Sigmoid colon (tissue), 6 donors: ENCODE measurements at regions not wholly inside any gene's neighbourhood (a gene's known extent, or its start where the extent isn't known, plus 50 kb on each side); places are given as distances from the start of the nearest gene placed in this dataset.

Source experiments
- DNase-seq: peaks from one replicate; pipeline ENCODE4 v3.0.0-alpha.2; 2019
- H3K27ac ChIP-seq, 4 donors: fragments of 200-600 bp; sonication (generic); one replicate each; pipeline ENCODE4 v1.5.1; 2016 to 2019; ENCODE audit warnings: mild to moderate bottlenecking in 1 of 4
- H3K27me3 ChIP-seq, 3 donors: fragments of 200-600 bp; sonication (generic); one replicate each; pipeline ENCODE4 v1.5.1; 2019; ENCODE audit warnings: mild to moderate bottlenecking in 1 of 3
- H3K36me3 ChIP-seq, 4 donors: fragments of 200-600 bp; sonication (generic); one replicate each; pipeline ENCODE4 v1.5.1; 2016 to 2019
- H3K4me1 ChIP-seq, 4 donors: fragments of 200-600 bp; sonication (generic); one replicate each; pipeline ENCODE4 v1.5.1; 2017 to 2019
- H3K4me3 ChIP-seq, 4 donors: fragments of 200-600 bp; sonication (generic); one replicate each; pipeline ENCODE4 v1.5.1; 2017 to 2019; ENCODE audit warnings: mild to moderate bottlenecking in 2 of 4, moderate library complexity in 1 of 4
- H3K9me3 ChIP-seq, 4 donors: fragments of 200-600 bp in 3 of 4; sonication (generic) in 3 of 4; one replicate each; pipeline versions ENCODE4 v1.5.1 to v1.6.1; 2013 to 2019
- CTCF ChIP-seq, 4 experiments: fragments of 450-650 bp in 3 of 4; fragments of 200-600 bp in 1 of 4; IDR thresholded peaks; one replicate each; pipeline ENCODE4 v1.5.1; 2016 to 2019; ENCODE audit warnings: antibody characterized with exemption in 4 of 4, mild to moderate bottlenecking in 3 of 4, moderate library complexity in 2 of 4
- EP300 ChIP-seq, 4 donors: sonication (generic); formaldehyde crosslinking; IDR thresholded peaks; one replicate each; pipeline ENCODE4 v1.6.1; 2017; ENCODE audit warnings: antibody characterized with exemption in 4 of 4
- POLR2A ChIP-seq, 2 donors: fragments of 450-650 bp; IDR thresholded peaks; one replicate each; pipeline ENCODE4 v1.6.1; 2016; ENCODE audit warnings: antibody characterized with exemption in 2 of 2, mild to moderate bottlenecking in 2 of 2, moderate library complexity in 2 of 2
- POLR2AphosphoS5 ChIP-seq, 4 donors: sonication (generic); formaldehyde crosslinking; IDR thresholded peaks; one replicate each; pipeline ENCODE4 v1.6.1; 2017; ENCODE audit warnings: antibody characterized with exemption in 4 of 4
- WGBS, 2 donors: extraction: QIAGEN DNeasy Blood & Tissue Kit; methylation state at CpG; one replicate each; pipeline ENCODE4 v1.1.7; 2013; 5-methylcytosine and 5-hydroxymethylcytosine counted together
- intact Hi-C: fragments of 100-400 bp; cut with DNase I; formaldehyde crosslinking; loops from one replicate; pipeline ENCODE4 v1.15.1; 2023
- donor health status: healthy with polysubstance abuse.
- donor health status: healthy.

- no peaks in the 10 kb centered on the region for H3K9me3 ChIP-seq
- H3K36me3 ChIP-seq: no peaks in the 10 kb centered on the region
- intact Hi-C loops: loop anchor here (10.0 kb wide), 1 partner anchor 332 kb away; no protein-coding TSS in a partner anchor
- H3K4me1 ChIP-seq: peaks cover 0 to 10% (median 8%) of the 10 kb centered on the region in 4 donors
- TF ChIP-seq CTCF (IDR thresholded peaks at IDR 0.05): no peak
- no peak for TF ChIP-seq POLR2A (IDR thresholded peaks at IDR 0.05)
- TF ChIP-seq POLR2AphosphoS5 (IDR thresholded peaks at IDR 0.05): no peak
- no peak for TF ChIP-seq EP300 (IDR thresholded peaks at IDR 0.05)
- H3K27ac ChIP-seq: no peak overlapping the region
- no peak overlapping the region for H3K4me3 ChIP-seq
- no peak for DNase-seq
- no peaks in the 10 kb centered on the region for H3K27me3 ChIP-seq
Observed at GRCh38 chr20:48262955-48263354, 477.7 kb upstream of the SULF2 start.

- H3K36me3 ChIP-seq: no peaks in the 10 kb centered on the region
- H3K27me3 ChIP-seq: no peaks in the 10 kb centered on the region
- WGBS, 2 donors: 81% methylated on average over 7 of the region's 7 CpGs
- DNase-seq: no peak
- no peak overlapping the region for H3K4me3 ChIP-seq
- intact Hi-C loops: loop anchor here (10.0 kb wide), 1 partner anchor 332 kb away; no protein-coding TSS in a partner anchor
- H3K4me1 ChIP-seq: peaks cover 0 to 10% (median 8%) of the 10 kb centered on the region in 4 donors
- H3K27ac ChIP-seq: no peak overlapping the region
- no peaks in the 10 kb centered on the region for H3K9me3 ChIP-seq
- TF ChIP-seq CTCF (IDR thresholded peaks at IDR 0.05) (no peak), EP300 (IDR thresholded peaks at IDR 0.05) (no peak), POLR2AphosphoS5 (IDR thresholded peaks at IDR 0.05) (no peak), POLR2A (IDR thresholded peaks at IDR 0.05) (no peak)
Observed at GRCh38 chr20:48262466-48262865, 477.2 kb upstream of the SULF2 start.

- Histone ChIP-seq H3K4me1 (peaks cover 0 to 10% (median 8%) of the 10 kb centered on the region in 4 donors), H3K4me3 (no peak overlapping the region), H3K27me3 (no peaks in the 10 kb centered on the region), H3K27ac (no peak overlapping the region), H3K9me3 (no peaks in the 10 kb centered on the region), H3K36me3 (no peaks in the 10 kb centered on the region)
- no peak for TF ChIP-seq EP300 (IDR thresholded peaks at IDR 0.05)
- no peak for TF ChIP-seq CTCF (IDR thresholded peaks at IDR 0.05)
- TF ChIP-seq POLR2AphosphoS5 (IDR thresholded peaks at IDR 0.05): no peak
- no peak for TF ChIP-seq POLR2A (IDR thresholded peaks at IDR 0.05)
- DNase-seq: no peak
- intact Hi-C loops: loop anchor here (10.0 kb wide), 1 partner anchor 333 kb away; no protein-coding TSS in a partner anchor
- WGBS, 2 donors: 87 to 90% methylated on average over 6 of the region's 6 CpGs
Observed at GRCh38 chr20:48261398-48261910, 476.2 kb upstream of the SULF2 start.

- Histone ChIP-seq H3K27me3 (no peaks in the 10 kb centered on the region), H3K4me1 (no peaks in the 10 kb centered on the region), H3K27ac (no peak overlapping the region), H3K36me3 (no peaks in the 10 kb centered on the region), H3K9me3 (no peaks in the 10 kb centered on the region), H3K4me3 (no peak overlapping the region)
- no peak for TF ChIP-seq EP300 (IDR thresholded peaks at IDR 0.05)
- TF ChIP-seq POLR2AphosphoS5 (IDR thresholded peaks at IDR 0.05): no peak
- TF ChIP-seq CTCF (IDR thresholded peaks at IDR 0.05): no peak
- no peak for TF ChIP-seq POLR2A (IDR thresholded peaks at IDR 0.05)
- intact Hi-C loops: loop anchor here (10.0 kb wide), 1 partner anchor 335 kb away; no protein-coding TSS in a partner anchor
- 58 to 74% methylated on average over 15 of the region's 15 CpGs for WGBS, 2 donors
- DNase-seq: no peak
Observed at GRCh38 chr20:48260129-48260756, 475.0 kb upstream of the SULF2 start.
